ENCODE measurements at regions not wholly inside any gene's neighbourhood (a gene's known extent, or its start where the extent isn't known, plus 50 kb on each side); places are given as distances from the start of the nearest gene placed in this dataset.

- TF ChIP-seq POLR2AphosphoS5 (IDR thresholded peaks at IDR 0.05; ENCODE audit: low read depth, low read length) (no peak), POLR2A (IDR thresholded peaks at IDR 0.05; ENCODE audit: low read depth, low read length) (no peak), TAF1 (IDR thresholded peaks at IDR 0.05; ENCODE audit: borderline replicate concordance, low read depth, low read length) (no peak)
These were observed 409.0 kb upstream of the KCNMB2 start for GRCh38 chr3:178127221-178127620.
